T47D (cell line): ENCODE measurements at regions not wholly inside any gene's neighbourhood (a gene's known extent, or its start where the extent isn't known, plus 50 kb on each side); places are given as distances from the start of the nearest gene placed in this dataset.

Experiments used
- DNase-seq, 2 experiments: peaks; one replicate each; pipeline versions ENCODE4 v3.0.0 to v3.0.0-alpha.2; 2011 to 2012; ENCODE audit warnings: low read depth in 1 of 2, low spot score in 1 of 2
- JUND ChIP-seq: IDR thresholded peaks from 2 replicates; pipeline ENCODE4 v1.6.1; 2012; ENCODE audit warnings: low read depth
- in situ Hi-C: cut with HindIII; loops from 2 replicates; pipeline ENCODE4 v1.10.0; 2016; ENCODE audit warnings: low sequenced_read_pairs, low pct_unique_long_range_greater_than_20kb

GRCh38 chr6:137358273-137358672 lies 135.9 kb downstream of the OLIG3 start:
- in situ Hi-C loops: no loop called here
- no peak for TF ChIP-seq JUND
- no peak for DNase-seq

GRCh38 chr6:137357948-137358266 lies 136.3 kb downstream of the OLIG3 start:
- in situ Hi-C loops: no loop called here
- no peak for TF ChIP-seq JUND
- no peak for DNase-seq

- DNase-seq: no peak
- in situ Hi-C loops: no loop called here
- TF ChIP-seq JUND: no peak
These were observed 136.8 kb downstream of the OLIG3 start for GRCh38 chr6:137357263-137357947.

GRCh38 chr6:137353842-137354397 lies 134.7 kb upstream of the IFNGR1 start:
- TF ChIP-seq JUND: no peak
- DNase-seq: no peak
- in situ Hi-C loops: no loop called here

- in situ Hi-C loops: no loop called here
- no peak for TF ChIP-seq JUND
- no peak for DNase-seq
These were observed 134.2 kb upstream of the IFNGR1 start for GRCh38 chr6:137353346-137353745.

GRCh38 chr6:137352859-137353258 lies 133.7 kb upstream of the IFNGR1 start:
- no peak for TF ChIP-seq JUND
- no peak for DNase-seq
- in situ Hi-C loops: no loop called here

GRCh38 chr6:137351890-137352289 lies 132.7 kb upstream of the IFNGR1 start:
- TF ChIP-seq JUND: no peak
- in situ Hi-C loops: no loop called here
- DNase-seq: no peak

- in situ Hi-C loops: no loop called here
- no peak for TF ChIP-seq JUND
- no peak for DNase-seq
These were observed 131.7 kb upstream of the IFNGR1 start for GRCh38 chr6:137350857-137351256.

- DNase-seq: no peak
- in situ Hi-C loops: no loop called here
- TF ChIP-seq JUND: no peak
These were observed 131.0 kb upstream of the IFNGR1 start for GRCh38 chr6:137349856-137350830.

- TF ChIP-seq JUND: no peak
- in situ Hi-C loops: no loop called here
- DNase-seq: no peak
These were observed 129.6 kb upstream of the IFNGR1 start for GRCh38 chr6:137348777-137349176.

GRCh38 chr6:137343241-137343640 lies 124.1 kb upstream of the IFNGR1 start:
- no peak for TF ChIP-seq JUND
- in situ Hi-C loops: no loop called here
- DNase-seq: no peak

- DNase-seq: no peak
- in situ Hi-C loops: no loop called here
- TF ChIP-seq JUND: no peak
These were observed 123.5 kb upstream of the IFNGR1 start for GRCh38 chr6:137342607-137343190.

- TF ChIP-seq JUND: no peak
- peak; percentile 37 to 54 for DNase-seq
- in situ Hi-C loops: no loop called here
These were observed 122.6 kb upstream of the IFNGR1 start for GRCh38 chr6:137341681-137342195.
